ENCODE measurements at regions not wholly inside any gene's neighbourhood (a gene's known extent, or its start where the extent isn't known, plus 50 kb on each side); places are given as distances from the start of the nearest gene placed in this dataset.

- TF ChIP-seq ARID4B (CRISPR knock-in tag; IDR thresholded peaks at IDR 0.05; ENCODE audit: borderline replicate concordance), result no peak
Measured at GRCh38 chr3:127459891-127460290, 130.6 kb downstream of the TPRA1 start (continued).

- Mint-ChIP-seq H3K9me3 (no peaks in the 10 kb centered on the region), H3K4me1 (peaks cover 21% of the 10 kb centered on the region), H3K4me3 (no peak overlapping the region), H3K27me3 (ENCODE audit: low read depth) (peaks cover 48% of the 10 kb centered on the region), H3K27ac (no peak overlapping the region), H3K36me3 (no peaks in the 10 kb centered on the region)
- DNase-seq (ENCODE audit: low spot score) (peak; percentile 89), ATAC-seq (peak; percentile 31)
- ChIA-PET POLR2A (interaction anchor here (0.5 kb wide), 1 partner anchor 100 kb away, joined by 3 read pairs; no protein-coding TSS in a partner anchor), CTCF (interaction anchor here (0.6 to 5.7 kb wide), 7 partner anchors 14 to 707 kb away, joined by 3 to 106 read pairs (median 5); no protein-coding TSS in a partner anchor)
- TF ChIP-seq ESRRA (CRISPR knock-in tag; IDR thresholded peaks at IDR 0.05; ENCODE audit: borderline replicate concordance) (peak; percentile 55; the same call in 1 of the 2 replicates), ARID4B (CRISPR knock-in tag; IDR thresholded peaks at IDR 0.05; ENCODE audit: borderline replicate concordance) (peak; percentile 72; the same call in 1 of the 2 replicates), MYBL2 (CRISPR knock-in tag; IDR thresholded peaks at IDR 0.05) (no peak), ZNF219 (CRISPR knock-in tag; IDR thresholded peaks at IDR 0.05; ENCODE audit: borderline replicate concordance) (peak; percentile 42; the same call in 1 of the 2 replicates), ATF1 (CRISPR knock-in tag; IDR thresholded peaks at IDR 0.05) (no peak), CREM (CRISPR knock-in tag; IDR thresholded peaks at IDR 0.05) (peak; percentile 43; the same call in 1 of the 2 replicates), ETV6 (CRISPR knock-in tag; IDR thresholded peaks at IDR 0.05) (peak; percentile 50; the same call in 1 of the 2 replicates), ZBTB21 (CRISPR knock-in tag; IDR thresholded peaks at IDR 0.05; ENCODE audit: borderline replicate concordance) (no peak), FOXP4 (CRISPR knock-in tag; IDR thresholded peaks at IDR 0.05) (peak; percentile 80; the same call in 1 of the 2 replicates), MLX (CRISPR knock-in tag; IDR thresholded peaks at IDR 0.05) (no peak), PREB (CRISPR knock-in tag; IDR thresholded peaks at IDR 0.05; ENCODE audit: borderline replicate concordance) (peak; percentile 37; the same call in 1 of the 2 replicates), ZNF232 (CRISPR knock-in tag; IDR thresholded peaks at IDR 0.05) (0 out of 2 replicates have a peak, but pooled peaks have one; percentile 58), TEAD4 (CRISPR knock-in tag; IDR thresholded peaks at IDR 0.05) (no peak), ATF6 (CRISPR knock-in tag; IDR thresholded peaks at IDR 0.05) (no peak), CDX4 (CRISPR knock-in tag; IDR thresholded peaks at IDR 0.05; ENCODE audit: borderline replicate concordance) (no peak), PRRX2 (CRISPR knock-in tag; IDR thresholded peaks at IDR 0.05) (no peak), ZNF671 (CRISPR knock-in tag; IDR thresholded peaks at IDR 0.05) (no peak), JAZF1 (CRISPR knock-in tag; IDR thresholded peaks at IDR 0.05) (no peak)
Measured at GRCh38 chr3:127458696-127459604, 131.6 kb downstream of the TPRA1 start.

All from WTC11 (cell line).